ENCODE measurements at regions not wholly inside any gene's neighbourhood (a gene's known extent, or its start where the extent isn't known, plus 50 kb on each side); places are given as distances from the start of the nearest gene placed in this dataset.
"Not testable (repeated sequence)": the region's sequence is repeated elsewhere in the genome, so short reads cannot be mapped to it uniquely, and the experiment has no call there.

GRCh38 chr7:113582471-113582870 is 336.3 kb downstream of the PPP1R3A start:
- Mint-ChIP-seq H3K27ac (no peak overlapping the region), H3K27me3 (no peaks in the 10 kb centered on the region), H3K4me3 (no peak overlapping the region), H3K4me1 (ENCODE audit: low read depth in 2 of 2) (no peaks in the 10 kb centered on the region), H3K9me3 (peaks cover 0 to 2% of the 10 kb centered on the region in 2 donors), H3K36me3 (ENCODE audit: insufficient read depth) (no peaks in the 10 kb centered on the region)
- DNase-seq (no peak), ATAC-seq (replicated peaks) (no peak)

GRCh38 chr7:113563257-113563656 is 355.6 kb downstream of the PPP1R3A start:
- H3K4me3 Mint-ChIP-seq; H3K9me3 Mint-ChIP-seq; H3K36me3 Mint-ChIP-seq (ENCODE audit: insufficient read depth); H3K27ac Mint-ChIP-seq; DNase-seq; H3K27me3 Mint-ChIP-seq; ATAC-seq (replicated peaks); H3K4me1 Mint-ChIP-seq (ENCODE audit: low read depth in 2 of 2): not testable (repeated sequence)

- H3K4me1 Mint-ChIP-seq (ENCODE audit: low read depth in 2 of 2) = no peaks in the 10 kb centered on the region
- H3K9me3 Mint-ChIP-seq = peaks cover 0 to 4% of the 10 kb centered on the region in 2 donors
- H3K36me3 Mint-ChIP-seq (ENCODE audit: insufficient read depth) = no peaks in the 10 kb centered on the region
- no peaks in the 10 kb centered on the region for H3K27me3 Mint-ChIP-seq
- ATAC-seq (replicated peaks) (no peak), DNase-seq (no peak)
- H3K27ac Mint-ChIP-seq = no peak overlapping the region
- no peak overlapping the region for H3K4me3 Mint-ChIP-seq
Measured at GRCh38 chr7:113562801-113563200, 356.0 kb downstream of the PPP1R3A start.

DNA sequence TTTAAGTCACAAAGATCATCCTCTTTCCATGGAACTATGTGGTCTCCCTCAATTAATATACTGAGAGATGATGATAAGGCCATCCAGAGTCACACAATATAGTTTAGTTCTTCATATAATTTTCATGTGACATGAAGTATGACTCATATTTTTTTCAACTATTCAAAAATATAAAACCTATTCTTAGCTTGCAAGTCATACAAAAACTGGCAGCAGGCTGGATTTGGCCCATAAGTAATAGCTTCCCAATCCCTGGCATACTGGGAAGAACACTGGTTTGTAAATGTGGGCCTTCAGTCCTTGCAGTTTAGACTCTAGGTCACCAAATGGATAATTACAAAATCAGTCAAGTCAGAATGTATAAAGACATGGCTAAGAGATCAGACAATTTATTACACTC is 356.6 kb downstream of the PPP1R3A start:
- ATAC-seq (replicated peaks) (no peak), DNase-seq (no peak)
- H3K27ac Mint-ChIP-seq = no peak overlapping the region
- peaks cover 0 to 3% of the 10 kb centered on the region in 2 donors for H3K9me3 Mint-ChIP-seq
- no peaks in the 10 kb centered on the region for H3K4me1 Mint-ChIP-seq (ENCODE audit: low read depth in 2 of 2)
- no peak overlapping the region for H3K4me3 Mint-ChIP-seq
- H3K27me3 Mint-ChIP-seq = no peaks in the 10 kb centered on the region
- no peaks in the 10 kb centered on the region for H3K36me3 Mint-ChIP-seq (ENCODE audit: insufficient read depth)

GRCh38 chr7:113561446-113561845 is 357.4 kb downstream of the PPP1R3A start:
- DNase-seq (no peak), ATAC-seq (replicated peaks) (no peak)
- Mint-ChIP-seq H3K27ac (no peak overlapping the region), H3K9me3 (peaks cover 0 to 1% of the 10 kb centered on the region in 2 donors), H3K27me3 (no peaks in the 10 kb centered on the region), H3K36me3 (ENCODE audit: insufficient read depth) (no peaks in the 10 kb centered on the region), H3K4me3 (no peak overlapping the region), H3K4me1 (ENCODE audit: low read depth in 2 of 2) (no peaks in the 10 kb centered on the region)

GRCh38 chr7:113550966-113551365 is 367.8 kb downstream of the PPP1R3A start:
- no peak for DNase-seq
- H3K4me1 Mint-ChIP-seq (ENCODE audit: low read depth in 2 of 2) = no peaks in the 10 kb centered on the region
- H3K27me3 Mint-ChIP-seq = no peaks in the 10 kb centered on the region
- ATAC-seq (replicated peaks) = no peak
- H3K4me3 Mint-ChIP-seq = no peak overlapping the region
- H3K36me3 Mint-ChIP-seq (ENCODE audit: insufficient read depth) = no peaks in the 10 kb centered on the region
- no peak overlapping the region for H3K27ac Mint-ChIP-seq
- peaks cover 4 to 8% of the 10 kb centered on the region in 2 donors for H3K9me3 Mint-ChIP-seq

DNA sequence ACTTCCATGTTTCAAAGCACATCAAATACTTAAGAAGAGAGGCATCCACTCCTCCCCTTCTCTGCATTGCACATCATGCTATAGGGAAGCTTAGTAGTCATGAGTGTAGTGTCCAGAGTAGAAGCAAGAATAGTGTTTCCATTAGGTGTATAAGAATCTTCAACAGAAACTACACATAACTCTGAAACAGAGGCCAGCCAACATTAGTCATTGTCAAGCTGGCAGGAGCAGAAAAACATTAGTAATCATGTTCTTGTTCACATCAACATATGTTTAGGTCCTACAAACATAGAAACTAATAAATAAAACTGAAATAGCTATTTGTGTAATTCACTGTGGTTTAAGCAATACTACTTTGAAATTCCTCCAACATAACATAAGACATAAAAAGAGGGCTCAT is 370.2 kb downstream of the PPP1R3A start:
- Mint-ChIP-seq H3K27ac (no peak overlapping the region), H3K4me1 (ENCODE audit: low read depth in 2 of 2) (no peaks in the 10 kb centered on the region), H3K27me3 (no peaks in the 10 kb centered on the region), H3K9me3 (peaks cover 2 to 5% of the 10 kb centered on the region in 2 donors), H3K4me3 (no peak overlapping the region), H3K36me3 (ENCODE audit: insufficient read depth) (no peaks in the 10 kb centered on the region)
- no peak for DNase-seq
- ATAC-seq (replicated peaks) = no peak

DNA sequence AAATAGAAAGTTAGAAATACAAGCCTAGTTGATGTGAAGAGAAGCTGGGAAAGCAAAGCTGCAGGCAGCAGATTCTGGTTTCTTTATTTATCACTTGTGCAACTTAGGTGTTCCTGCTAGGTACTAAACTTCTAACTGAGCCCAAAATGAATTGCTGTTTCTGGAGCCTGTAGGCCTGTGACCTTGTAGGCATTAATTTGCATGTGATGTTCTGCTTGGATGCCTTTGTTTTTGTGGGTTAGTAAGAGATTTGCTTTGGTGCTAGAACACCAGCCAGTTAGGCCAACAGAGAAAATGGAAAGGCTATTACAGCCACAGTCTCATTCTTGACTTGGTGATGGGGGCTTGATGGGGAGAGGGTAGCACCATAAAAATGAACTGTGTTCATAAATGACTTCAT is 370.7 kb downstream of the PPP1R3A start:
- no peaks in the 10 kb centered on the region for H3K27me3 Mint-ChIP-seq
- peaks cover 0 to under 1% of the 10 kb centered on the region in 2 donors for H3K9me3 Mint-ChIP-seq
- no peak overlapping the region for H3K27ac Mint-ChIP-seq
- no peaks in the 10 kb centered on the region for H3K36me3 Mint-ChIP-seq (ENCODE audit: insufficient read depth)
- no peak overlapping the region for H3K4me3 Mint-ChIP-seq
- DNase-seq (no peak), ATAC-seq (replicated peaks) (no peak)
- H3K4me1 Mint-ChIP-seq (ENCODE audit: low read depth in 2 of 2) = no peaks in the 10 kb centered on the region

- DNase-seq (no peak), ATAC-seq (replicated peaks) (no peak)
- Mint-ChIP-seq H3K4me3 (no peak overlapping the region), H3K27ac (no peak overlapping the region), H3K4me1 (ENCODE audit: low read depth in 2 of 2) (no peaks in the 10 kb centered on the region), H3K27me3 (no peaks in the 10 kb centered on the region), H3K36me3 (ENCODE audit: insufficient read depth) (no peaks in the 10 kb centered on the region), H3K9me3 (peaks cover 0 to 8% of the 10 kb centered on the region in 2 donors)
Measured at GRCh38 chr7:113521468-113521867, 397.3 kb downstream of the PPP1R3A start.

DNA sequence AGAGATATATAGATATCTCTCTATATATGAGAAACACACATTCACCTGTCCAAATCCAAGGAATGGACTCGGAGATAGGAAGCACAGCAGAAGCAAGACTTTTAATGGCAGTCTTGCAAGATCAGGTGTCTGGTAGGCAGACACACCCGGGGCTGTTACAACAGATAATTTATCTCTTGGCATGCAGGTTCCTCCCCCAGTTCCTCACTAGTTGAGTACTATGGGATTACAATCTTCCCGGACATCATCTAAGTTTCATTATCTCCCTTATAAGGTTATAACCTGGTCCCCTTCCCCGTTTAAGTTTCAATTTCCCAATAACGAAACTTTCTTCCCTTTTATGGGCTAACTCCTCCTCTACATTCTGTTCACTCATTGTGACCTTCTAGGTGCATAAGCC is 399.3 kb downstream of the PPP1R3A start:
- H3K27ac Mint-ChIP-seq = no peak overlapping the region
- ATAC-seq (replicated peaks) = no peak
- DNase-seq = no peak
- H3K27me3 Mint-ChIP-seq = no peaks in the 10 kb centered on the region
- no peaks in the 10 kb centered on the region for H3K36me3 Mint-ChIP-seq (ENCODE audit: insufficient read depth)
- no peak overlapping the region for H3K4me3 Mint-ChIP-seq
- peaks cover 0 to 7% of the 10 kb centered on the region in 2 donors for H3K9me3 Mint-ChIP-seq
- no peaks in the 10 kb centered on the region for H3K4me1 Mint-ChIP-seq (ENCODE audit: low read depth in 2 of 2)

DNA sequence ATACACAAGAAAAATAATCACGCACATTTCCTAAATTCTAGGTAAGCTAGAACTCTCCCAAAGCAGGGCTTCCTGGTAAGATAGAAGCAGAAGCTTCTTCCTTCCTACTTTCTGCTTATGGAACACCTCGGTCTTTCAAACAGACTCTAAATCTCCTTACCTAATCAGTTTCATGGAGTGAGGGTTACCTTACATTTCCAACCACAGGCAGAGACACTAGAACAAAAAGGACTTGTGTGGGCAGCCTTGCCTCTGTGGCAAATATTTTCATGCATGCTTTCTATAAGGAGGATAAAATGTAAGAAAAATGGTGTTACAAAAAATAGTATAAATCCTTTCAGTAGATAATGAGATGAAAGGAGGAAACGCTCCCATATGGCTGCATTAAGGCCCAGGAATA is 386.3 kb upstream of the SMIM30 start:
- peaks cover 0 to 8% of the 10 kb centered on the region in 2 donors for H3K9me3 Mint-ChIP-seq
- H3K4me3 Mint-ChIP-seq = no peak overlapping the region

GRCh38 chr7:113504142-113504541 is 385.8 kb upstream of the SMIM30 start:
- no peak for DNase-seq
- Mint-ChIP-seq H3K4me1 (ENCODE audit: low read depth in 2 of 2) (no peaks in the 10 kb centered on the region), H3K4me3 (no peak overlapping the region), H3K27me3 (no peaks in the 10 kb centered on the region), H3K9me3 (peaks cover 0 to 8% of the 10 kb centered on the region in 2 donors), H3K36me3 (ENCODE audit: insufficient read depth) (no peaks in the 10 kb centered on the region), H3K27ac (no peak overlapping the region)
- ATAC-seq (replicated peaks) = no peak

More for the DNA sequence above, 386.3 kb upstream of the SMIM30 start:
- H3K27me3 Mint-ChIP-seq = no peaks in the 10 kb centered on the region
- ATAC-seq (replicated peaks) (no peak), DNase-seq (no peak)
- H3K4me1 Mint-ChIP-seq (ENCODE audit: low read depth in 2 of 2) = no peaks in the 10 kb centered on the region
- no peak overlapping the region for H3K27ac Mint-ChIP-seq
- no peaks in the 10 kb centered on the region for H3K36me3 Mint-ChIP-seq (ENCODE audit: insufficient read depth)

- not testable (repeated sequence) for H3K27ac Mint-ChIP-seq; ATAC-seq (replicated peaks)
Measured at GRCh38 chr7:113496586-113496985, 378.2 kb upstream of the SMIM30 start.

DNA sequence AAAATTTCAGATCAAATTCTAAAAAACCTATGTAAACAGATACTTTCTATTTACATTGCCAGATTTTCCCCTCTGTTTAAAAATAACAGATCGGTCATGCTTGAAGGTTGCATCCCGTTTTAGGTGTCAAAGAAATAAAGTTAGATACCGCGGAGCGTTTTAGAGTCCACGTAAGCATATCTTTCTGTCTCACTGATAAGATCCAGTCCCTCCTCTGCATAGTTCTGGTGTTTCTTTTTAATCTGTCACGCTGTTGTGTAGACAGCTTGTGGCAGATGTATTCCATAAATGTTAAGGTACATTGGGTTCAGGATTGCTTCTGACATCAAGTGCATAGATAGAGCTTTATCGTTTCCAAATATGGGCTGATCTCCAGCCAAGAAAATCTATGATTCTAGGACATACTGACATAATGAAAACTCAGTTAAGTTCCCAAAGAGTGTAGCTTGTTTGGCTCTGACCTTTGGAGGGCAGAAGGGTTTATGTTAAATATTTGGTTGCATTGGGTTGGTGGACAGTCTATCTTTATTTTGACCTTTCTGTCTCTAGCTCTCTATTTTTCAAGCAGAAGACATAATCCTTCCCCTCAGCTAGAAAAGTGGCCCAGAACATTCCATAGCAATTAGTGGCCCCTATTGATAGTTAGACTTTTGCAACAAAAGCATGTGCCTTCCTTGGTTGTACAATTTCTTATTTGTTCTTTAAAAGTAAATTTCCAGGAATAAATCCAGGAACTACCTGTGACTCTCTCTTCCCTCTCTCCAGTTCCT is 376.6 kb upstream of the SMIM30 start:
- H3K9me3 Mint-ChIP-seq; ATAC-seq (replicated peaks); H3K27me3 Mint-ChIP-seq; H3K36me3 Mint-ChIP-seq (ENCODE audit: insufficient read depth); H3K4me1 Mint-ChIP-seq (ENCODE audit: low read depth in 2 of 2); H3K27ac Mint-ChIP-seq; H3K4me3 Mint-ChIP-seq; DNase-seq: not testable (repeated sequence)

More at GRCh38 chr7:113496586-113496985, 378.2 kb upstream of the SMIM30 start:
- not testable (repeated sequence) for H3K9me3 Mint-ChIP-seq; H3K36me3 Mint-ChIP-seq (ENCODE audit: insufficient read depth); DNase-seq; H3K4me3 Mint-ChIP-seq; H3K4me1 Mint-ChIP-seq (ENCODE audit: low read depth in 2 of 2); H3K27me3 Mint-ChIP-seq
